ENCODE measurements at regions not wholly inside any gene's neighbourhood (a gene's known extent, or its start where the extent isn't known, plus 50 kb on each side); places are given as distances from the start of the nearest gene placed in this dataset.

DNA sequence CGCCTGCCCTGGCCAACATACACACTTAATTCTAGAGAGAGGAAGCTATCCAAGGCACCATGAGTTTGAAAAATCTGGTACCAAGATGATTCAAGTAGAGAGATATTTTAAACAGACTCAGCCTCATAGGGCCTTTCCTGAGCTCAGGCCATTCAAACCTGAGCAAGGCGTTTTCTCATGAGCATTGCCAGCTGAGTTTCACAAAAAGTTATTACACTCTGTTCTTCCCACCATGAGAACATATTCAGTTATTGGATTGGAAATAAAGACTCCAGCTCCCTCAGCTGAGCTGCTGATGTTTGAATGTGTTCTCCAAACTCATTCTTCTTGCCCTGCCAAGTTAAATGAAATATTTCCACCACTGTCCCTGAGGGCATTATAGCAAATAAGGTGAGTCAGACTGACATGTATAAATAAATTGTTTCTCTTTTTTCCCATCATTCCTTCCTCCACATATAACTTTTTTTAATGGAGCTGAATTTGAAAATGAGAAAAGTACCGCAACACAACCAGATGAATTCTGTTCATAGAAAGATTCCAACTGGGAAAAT lies 429.6 kb downstream of the RAB28 start:
- TF ChIP-seq, protein P1, sequence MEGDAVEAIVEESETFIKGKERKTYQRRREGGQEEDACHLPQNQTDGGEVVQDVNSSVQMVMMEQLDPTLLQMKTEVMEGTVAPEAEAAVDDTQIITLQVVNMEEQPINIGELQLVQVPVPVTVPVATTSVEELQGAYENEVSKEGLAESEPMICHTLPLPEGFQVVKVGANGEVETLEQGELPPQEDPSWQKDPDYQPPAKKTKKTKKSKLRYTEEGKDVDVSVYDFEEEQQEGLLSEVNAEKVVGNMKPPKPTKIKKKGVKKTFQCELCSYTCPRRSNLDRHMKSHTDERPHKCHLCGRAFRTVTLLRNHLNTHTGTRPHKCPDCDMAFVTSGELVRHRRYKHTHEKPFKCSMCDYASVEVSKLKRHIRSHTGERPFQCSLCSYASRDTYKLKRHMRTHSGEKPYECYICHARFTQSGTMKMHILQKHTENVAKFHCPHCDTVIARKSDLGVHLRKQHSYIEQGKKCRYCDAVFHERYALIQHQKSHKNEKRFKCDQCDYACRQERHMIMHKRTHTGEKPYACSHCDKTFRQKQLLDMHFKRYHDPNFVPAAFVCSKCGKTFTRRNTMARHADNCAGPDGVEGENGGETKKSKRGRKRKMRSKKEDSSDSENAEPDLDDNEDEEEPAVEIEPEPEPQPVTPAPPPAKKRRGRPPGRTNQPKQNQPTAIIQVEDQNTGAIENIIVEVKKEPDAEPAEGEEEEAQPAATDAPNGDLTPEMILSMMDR (IDR thresholded peaks at IDR 0.05; ENCODE audit: low read depth, low read length) = no peak
- TF ChIP-seq EZH2phosphoT487 (IDR thresholded peaks at IDR 0.05; ENCODE audit: low read depth) = no peak
